GM19395 (cell line): ENCODE measurements at regions not wholly inside any gene's neighbourhood (a gene's known extent, or its start where the extent isn't known, plus 50 kb on each side); places are given as distances from the start of the nearest gene placed in this dataset.
"Not testable (repeated sequence)": the region's sequence is repeated elsewhere in the genome, so short reads cannot be mapped to it uniquely, and the experiment has no call there.

ENCODE experiments used
- ATAC-seq: cut with Tn5 transposase; IDR thresholded peaks from one replicate; pipeline ENCODE4 v1.9.1; 2021; ENCODE audit warnings: mild to moderate bottlenecking, moderate library complexity; ENCODE audit not compliant: unreplicated experiment

DNA sequence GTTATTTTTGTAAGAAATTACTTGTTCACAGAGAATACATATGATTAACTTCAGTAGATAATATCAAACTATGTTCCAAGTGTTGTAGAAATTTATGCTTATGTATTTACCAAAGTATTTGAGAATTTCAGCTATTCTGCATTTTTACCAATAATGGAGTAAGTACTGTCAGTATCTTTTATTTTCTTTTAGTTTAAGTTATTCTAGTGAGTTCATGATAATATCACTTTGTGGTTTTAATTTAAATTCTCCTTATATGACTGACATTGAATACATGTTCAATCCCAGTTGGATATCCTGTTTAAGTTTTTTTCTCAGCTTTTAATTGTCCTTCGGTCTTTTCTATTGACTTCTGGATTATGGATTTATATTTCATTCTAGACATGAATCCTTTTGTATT lies 1024.6 kb downstream of the EFNA5 start:
- no peak for ATAC-seq

DNA sequence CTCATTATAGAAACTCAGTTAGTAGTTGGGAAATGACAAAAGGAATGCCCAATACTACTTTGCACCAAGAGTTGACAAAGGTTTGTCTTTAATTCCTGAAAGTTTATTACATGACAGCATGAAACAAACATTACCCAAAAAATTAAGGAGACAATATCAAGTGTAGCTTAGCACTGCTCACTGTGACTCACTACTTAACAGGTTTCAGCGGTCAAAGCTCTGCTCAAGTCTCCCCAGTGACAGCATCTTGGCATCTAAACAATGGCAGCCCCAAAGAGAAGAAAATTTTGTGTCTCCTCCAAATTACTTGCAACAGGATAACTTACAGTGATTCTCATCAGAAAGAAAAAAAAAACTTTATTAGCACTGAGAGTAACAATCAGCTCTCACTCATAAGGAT lies 1030.2 kb downstream of the EFNA5 start:
- ATAC-seq, result no peak

DNA sequence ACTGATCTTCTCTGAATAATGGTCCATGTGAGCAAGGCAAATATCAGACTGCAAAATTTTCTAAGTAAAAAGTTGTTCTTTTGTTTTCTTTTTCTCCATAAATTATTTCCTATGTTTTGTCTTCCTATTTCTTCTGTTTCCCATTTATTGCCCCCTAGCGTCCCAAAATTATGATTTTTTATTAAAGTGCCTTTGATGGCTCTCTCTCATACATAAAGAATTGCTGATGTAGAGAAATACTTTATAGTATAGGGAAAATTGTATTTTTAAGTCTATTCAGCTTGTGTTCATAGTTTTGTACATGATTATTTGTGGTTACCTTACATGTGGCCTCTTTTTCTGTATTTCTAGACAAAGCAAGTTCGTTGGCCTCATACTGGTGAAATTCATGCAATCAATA lies 1031.2 kb downstream of the EFNA5 start:
- ATAC-seq, result no peak

DNA sequence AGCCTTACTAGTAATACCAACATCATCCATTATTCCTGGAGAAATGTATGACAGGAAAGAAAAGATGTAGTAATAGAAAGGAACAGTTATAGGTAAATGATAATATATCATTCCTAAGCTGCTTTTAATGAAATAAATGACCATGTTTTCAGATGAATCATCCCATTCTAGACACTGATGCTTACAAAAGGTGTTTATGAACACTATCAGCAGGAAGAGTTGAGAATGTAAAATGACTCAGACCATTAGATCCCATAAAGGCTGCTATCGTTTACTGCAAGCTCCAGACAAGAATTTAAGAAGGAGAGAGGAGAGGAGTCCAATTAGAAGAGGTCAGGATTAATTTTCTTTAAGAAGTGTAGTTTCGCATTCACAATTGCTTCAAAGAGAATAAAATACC lies 1033.5 kb downstream of the EFNA5 start:
- no peak for ATAC-seq

DNA sequence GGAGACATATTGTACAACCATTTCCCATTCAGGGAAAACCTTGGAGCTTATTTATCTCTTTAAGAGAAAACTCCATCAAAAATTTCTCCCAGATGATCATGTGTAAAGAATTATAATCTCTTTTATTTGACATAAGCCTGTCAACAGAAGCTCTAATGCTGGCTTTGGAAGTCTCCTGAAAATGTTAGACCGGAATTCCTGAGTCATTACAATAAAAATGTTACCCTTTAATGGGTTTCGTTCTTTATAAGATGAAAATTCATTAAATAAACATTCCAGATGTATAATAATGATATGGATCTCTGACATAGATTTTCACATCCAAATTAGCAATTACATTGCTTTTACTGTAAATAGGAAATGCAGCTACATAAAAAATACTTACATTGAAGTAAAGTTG lies 1036.4 kb downstream of the EFNA5 start:
- no peak for ATAC-seq

DNA sequence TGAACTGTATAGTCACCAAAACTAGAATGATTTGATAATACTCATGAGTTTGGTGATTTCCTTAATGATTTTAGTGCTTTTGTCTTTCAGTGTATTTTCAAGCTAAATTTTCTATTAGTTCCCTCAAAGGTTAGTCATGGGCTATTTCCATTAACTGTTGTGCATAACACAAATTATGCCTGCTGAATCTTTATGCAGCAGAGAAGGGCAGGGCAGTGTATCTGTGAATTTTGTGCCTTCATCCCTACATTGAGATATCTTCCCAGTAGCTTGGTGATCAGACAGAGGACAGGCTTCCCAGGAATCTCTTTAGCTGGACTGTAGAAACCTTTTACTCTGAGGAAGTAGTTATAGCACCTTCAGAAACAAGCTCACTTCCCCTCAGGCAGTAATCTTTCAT lies 1036.9 kb downstream of the EFNA5 start:
- no peak for ATAC-seq

DNA sequence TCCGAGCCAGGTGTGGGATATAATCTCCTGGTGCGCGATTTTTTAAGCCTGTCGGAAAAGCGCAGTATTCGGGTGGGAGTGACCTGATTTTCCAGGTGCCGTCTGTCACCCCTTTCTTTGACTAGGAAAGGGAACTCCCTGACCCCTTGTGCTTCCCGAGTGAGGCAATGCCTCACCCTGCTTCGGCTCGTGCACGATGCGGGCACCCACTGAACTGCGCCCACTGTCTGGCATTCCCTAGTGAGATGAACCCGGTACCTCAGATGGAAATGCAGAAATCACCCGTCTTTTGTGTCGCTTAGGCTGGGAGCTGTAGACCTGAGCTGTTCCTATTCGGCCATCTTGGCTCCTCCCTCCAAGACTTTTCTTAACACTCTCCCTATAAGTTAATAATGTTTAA lies 1042.3 kb downstream of the EFNA5 start:
- ATAC-seq, result not testable (repeated sequence)

DNA sequence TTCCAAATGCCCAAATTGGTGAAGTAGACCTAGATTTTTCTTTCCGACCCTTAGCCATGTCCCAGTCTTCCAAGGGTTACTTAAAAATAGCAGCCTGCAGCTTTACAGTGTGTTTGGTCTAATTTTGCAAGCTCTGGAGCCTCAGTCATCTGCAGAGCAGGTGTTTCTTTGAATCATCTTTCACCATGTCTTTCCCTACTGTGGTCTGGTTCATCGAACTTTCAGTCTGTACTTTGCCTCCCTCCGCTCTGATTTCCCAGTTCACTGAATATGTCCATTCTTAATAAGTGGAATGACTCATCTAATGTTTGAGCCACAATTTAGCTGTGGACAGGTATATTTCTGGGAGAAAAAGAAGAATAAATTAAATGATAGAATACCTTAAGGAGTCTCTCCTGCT lies 1060.7 kb downstream of the EFNA5 start:
- ATAC-seq, result no peak

DNA sequence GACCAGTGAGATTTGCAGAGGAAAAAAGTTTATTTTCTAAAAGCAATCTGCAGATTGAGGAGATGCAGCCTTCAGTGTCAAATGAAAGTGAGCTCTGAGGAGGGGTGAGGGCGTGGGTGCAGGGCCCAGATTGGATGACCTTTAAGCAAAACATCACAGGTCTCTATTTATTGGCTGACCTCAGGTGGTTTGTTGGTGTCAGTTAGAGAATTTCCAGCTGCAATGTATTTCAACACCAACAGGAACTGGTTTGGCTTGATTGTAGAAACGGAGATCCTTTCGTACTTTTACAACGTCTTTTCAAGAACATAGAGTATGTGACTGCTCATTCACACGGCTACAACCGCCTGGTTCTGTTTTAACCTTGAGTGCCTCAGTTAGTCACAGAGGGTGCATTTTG lies 1069.1 kb downstream of the EFNA5 start:
- no peak for ATAC-seq

DNA sequence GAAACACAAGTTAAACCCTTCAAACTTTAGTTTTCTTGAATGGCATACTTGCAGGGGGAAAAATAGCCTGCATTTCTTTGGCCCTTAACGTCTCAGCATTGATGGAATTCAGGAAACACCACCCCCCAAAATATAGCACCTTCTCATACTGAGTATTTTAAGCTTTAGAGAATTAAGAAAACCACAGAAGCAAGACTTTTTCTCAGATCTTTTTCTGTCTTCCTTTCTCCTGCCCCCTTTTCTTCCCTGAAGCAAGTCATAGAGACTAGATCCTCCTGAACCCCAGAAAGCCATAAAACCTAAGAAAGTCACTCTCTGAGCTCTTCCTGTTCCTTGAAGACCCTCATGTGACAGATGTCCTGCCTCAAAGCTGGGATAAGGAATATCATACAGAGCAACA lies 1069.9 kb downstream of the EFNA5 start:
- no peak for ATAC-seq

DNA sequence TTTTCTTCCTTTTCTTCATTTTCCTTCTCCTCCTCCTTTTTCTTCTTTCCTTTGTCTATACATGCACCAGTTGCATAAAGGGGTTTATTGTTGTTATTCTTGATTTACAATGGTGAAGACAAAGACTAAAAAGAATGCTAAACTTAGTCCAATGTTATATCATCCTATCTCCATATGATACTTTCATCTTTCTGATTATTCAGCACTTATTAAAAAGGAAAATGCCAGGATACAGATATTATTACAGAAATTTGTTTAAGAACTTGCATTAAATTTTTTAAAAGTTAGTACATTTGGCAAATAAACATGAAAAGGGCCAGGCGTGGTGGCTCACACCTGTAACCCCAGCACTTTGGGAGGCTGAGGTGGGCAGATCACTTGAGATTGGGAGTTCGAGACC lies 1074.9 kb downstream of the EFNA5 start:
- ATAC-seq, result no peak

DNA sequence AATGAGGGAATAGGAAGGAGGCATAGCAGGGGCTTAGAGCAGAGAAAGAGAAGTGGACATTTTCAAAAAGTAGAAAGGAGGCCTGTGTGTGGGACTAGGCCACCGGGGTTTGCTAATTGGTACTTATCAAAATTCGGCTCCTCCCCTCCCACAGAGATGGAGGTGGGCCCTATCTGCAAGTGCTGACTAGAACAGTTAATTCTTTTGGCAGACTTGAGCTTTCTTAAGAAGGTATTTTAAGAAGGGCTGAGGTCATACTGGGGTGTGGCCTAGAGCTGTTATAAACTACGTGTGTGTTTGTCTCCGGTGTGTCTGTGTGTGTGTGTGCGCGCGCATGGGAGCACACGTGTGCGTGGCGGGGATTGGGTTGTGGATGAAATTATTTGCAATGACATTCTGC lies 1086.5 kb downstream of the EFNA5 start:
- ATAC-seq, result no peak

DNA sequence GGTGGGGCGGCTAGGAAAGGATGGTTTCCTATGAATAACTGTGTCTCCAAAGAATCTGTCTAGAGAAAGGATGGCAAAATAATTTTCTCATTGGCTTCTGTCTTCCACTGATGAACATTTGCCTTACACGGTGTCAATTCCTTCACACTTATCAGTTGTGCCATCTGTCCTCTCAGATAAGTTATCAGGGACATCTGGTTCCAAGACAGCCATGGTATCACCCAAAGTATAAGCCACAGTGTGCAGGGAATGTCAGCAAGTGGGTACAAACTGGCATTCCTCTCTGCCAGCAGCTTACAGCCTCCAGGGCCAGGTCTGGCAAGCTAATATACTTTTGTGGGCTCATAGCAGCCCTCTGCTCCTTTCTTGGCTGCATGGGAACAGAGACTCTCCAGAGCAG lies 1092.0 kb downstream of the EFNA5 start:
- ATAC-seq, result no peak

DNA sequence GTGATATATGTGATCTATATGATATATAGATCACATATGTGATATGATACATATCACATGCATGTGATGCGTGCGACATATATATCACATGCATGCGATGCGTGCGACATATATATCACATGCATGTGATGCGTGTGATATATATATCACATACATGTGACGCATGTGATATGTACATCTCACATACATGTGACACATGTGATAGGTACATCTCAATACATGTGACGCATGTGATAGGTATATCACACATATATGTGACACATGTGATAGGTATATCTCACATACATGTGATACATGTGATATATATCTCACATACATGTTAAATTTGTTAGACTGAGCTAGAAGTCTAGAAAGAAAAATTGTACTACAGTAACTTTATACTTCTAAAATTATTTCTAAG lies 1095.9 kb downstream of the EFNA5 start:
- ATAC-seq, result no peak

DNA sequence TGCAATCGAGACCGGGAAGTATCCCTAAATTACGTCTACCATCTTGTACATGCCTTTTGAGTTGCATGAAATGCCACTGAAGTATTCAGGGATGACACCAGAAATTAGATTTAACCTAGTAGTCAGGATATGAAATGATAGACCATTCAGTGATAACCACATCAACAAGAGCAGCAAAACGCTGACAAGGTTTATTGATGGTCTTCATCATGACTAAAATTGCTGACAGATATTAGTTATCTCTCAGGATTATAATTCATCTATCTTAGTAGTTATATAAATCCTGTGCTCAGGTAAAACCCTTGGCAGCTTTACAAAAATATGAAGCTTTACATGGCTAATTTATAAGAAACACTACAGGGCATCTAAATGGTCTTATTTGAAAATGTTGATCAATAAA lies 1104.7 kb downstream of the EFNA5 start:
- ATAC-seq, result no peak

DNA sequence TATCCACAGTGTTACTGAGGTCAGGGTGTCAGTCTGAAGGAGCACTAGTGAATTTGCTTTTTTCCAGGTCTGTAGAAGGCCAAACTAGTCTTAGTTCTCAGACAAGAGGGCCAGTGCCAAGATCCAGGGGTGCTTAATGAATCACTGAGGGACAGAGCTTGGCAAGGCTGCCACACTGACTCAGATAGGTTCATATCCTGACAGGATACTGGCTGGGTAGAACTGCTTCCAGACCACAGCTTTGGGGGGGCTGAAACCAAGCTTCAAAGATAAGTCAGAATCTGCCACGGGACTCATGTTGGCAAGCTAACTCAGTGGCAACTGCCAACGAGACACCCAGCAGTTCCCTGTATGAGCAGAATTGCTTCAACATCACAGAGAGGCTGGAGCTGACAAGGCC lies 1125.4 kb downstream of the EFNA5 start:
- ATAC-seq, result no peak

DNA sequence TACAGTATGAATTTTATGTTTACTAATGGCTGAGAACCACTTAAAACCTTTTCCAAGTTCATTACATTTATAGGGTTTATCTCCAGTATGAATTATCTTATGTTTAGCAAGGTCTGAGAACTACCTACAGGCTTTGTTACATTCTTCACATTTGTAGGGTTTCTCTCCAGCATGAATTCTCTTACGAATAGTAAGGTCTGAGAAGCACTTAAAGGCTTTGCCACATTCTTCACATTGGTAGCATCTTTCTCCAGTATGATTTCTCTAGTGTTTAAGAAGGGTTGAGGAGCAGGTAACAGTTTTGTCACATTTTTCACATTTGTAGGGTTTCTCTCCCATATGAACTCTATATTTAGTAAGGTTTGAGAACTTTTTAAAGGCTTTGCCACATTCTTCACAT lies 1127.4 kb downstream of the EFNA5 start:
- no peak for ATAC-seq

DNA sequence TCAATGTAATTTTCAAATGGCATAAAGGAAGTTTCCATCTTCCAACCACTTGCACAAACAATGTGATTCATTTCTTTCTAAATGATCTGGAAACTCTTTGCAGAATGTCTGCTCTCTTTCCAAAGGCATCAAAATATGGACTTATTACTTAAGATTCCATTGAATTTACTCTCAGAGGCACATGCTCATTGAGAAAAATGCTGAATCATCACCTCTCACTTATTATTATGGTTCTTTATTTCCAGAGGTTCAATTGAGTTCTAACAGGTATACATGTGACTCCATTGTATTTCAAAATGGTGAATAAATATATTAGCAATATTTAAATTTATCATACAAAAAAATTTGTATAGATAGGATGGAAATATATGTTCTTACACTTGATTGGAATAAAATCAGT lies 1140.6 kb downstream of the EFNA5 start:
- ATAC-seq, result no peak

DNA sequence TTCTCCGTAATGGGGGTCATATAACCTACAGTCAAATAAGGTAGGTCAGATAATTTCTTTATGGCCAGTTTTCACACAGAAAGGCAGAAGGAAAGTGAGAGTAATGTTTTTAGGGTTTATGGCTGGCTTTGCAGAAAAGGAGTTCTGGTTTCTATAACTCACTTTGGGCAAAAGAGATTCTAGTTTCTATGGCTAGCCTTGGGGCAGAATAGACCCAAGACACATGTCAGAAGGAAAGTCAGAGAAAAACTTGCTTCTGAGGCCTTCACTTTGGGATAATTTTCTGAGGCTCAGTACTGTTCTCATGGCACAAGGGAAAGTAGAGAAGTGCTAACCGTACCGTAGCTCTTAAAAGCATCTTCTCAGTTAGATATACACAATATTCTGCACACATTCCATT lies 1145.3 kb downstream of the EFNA5 start:
- no peak for ATAC-seq

DNA sequence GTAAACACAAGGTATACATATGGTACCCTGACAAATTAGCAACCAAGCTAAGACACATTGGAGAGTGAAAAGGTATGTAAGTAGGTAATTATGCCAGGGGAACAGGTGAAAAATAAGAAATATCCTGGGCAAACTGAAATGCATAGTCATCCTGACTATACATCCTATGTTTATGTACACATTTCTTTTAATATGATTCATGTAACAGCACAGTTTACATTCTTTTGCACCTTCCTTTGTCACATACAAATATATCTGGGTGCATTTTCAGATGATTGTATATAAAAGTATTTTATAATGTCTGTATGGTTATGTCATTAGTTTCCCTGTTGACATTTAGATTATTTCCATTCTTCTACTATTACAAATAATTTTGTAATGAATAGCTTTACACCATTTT lies 1146.9 kb downstream of the EFNA5 start:
- no peak for ATAC-seq

DNA sequence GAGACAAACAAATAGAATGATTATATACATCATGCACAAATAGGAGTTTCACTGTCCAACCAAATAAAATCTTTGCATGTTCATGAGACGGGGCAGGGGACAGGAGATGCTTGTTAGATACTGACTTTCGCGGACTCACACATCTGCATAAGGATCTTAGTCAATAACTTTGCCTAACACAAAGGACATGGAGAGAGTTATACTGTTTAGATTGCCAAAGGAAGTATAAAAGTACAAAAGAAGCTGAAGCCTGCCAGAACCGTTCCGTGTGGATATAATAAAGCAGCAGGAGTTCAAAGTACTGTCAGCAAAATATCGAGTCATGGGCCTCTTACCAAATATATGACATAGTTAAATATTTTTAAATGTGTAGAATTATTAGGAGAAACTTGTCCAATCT lies 1148.4 kb downstream of the EFNA5 start:
- ATAC-seq, result no peak

DNA sequence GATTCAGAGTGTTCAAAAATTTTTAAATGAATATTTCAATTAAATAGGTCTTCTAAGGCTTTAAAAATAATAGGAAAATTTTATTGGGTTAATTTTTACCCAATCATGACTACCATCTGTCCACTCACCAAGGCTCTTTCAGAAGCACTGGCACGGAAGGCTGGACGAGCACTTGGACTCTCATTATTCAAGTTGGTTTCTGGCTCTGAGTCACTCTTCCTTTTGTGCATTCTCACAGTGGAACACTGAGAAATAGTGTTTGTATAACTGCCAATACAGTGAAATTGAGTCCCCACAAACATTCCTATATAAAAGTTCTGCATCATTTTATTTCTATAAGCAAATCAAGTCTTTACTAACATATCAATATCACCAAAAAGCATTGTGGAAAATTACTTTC lies 1149.0 kb downstream of the EFNA5 start:
- ATAC-seq, result no peak

DNA sequence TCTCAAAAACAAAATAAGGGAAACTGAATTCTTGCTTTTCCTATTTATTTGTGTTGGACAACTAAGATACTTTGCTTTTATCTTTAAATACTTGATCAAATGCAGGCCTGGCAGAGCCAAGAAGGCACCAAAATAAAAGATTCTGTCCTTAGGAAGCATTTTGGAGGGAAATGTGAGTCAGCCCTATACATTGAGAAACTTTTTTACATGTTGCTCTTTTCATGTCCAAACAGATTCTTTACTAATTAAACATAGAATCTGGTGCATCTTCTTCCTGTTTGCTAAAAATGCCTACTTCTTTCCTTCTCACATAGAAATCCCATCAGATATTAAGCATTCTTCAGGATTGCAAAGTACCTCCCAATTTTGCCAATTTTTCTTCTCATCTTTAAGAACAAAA lies 1160.4 kb downstream of the EFNA5 start:
- ATAC-seq, result no peak

DNA sequence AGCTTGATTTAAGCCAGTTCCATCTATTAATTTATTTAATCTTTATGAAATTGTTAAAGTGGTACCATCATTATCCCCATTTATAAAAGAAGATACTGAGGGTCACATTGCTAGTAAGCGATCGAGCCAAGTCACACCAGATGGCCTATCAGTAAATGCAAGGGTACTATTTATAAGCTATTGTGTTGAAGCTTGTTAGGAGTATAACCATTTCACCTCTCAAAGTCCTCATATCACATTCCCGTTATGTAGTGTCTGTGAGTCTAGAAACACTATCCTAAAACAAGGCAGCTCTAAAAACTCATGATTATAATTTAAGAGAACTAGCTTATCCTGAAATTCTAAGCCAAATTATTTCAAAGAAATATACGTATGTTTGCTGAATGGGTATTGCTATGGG lies 1161.8 kb downstream of the EFNA5 start:
- no peak for ATAC-seq
